Brain microvascular endothelial cell (primary cell): ENCODE measurements at regions not wholly inside any gene's neighbourhood (a gene's known extent, or its start where the extent isn't known, plus 50 kb on each side); places are given as distances from the start of the nearest gene placed in this dataset.
"Not testable (repeated sequence)": the region's sequence is repeated elsewhere in the genome, so short reads cannot be mapped to it uniquely, and the experiment has no call there.

Experiments used
- DNase-seq: peaks from one replicate; pipeline ENCODE4 v3.0.0-alpha.2; 2020
- H3K27ac ChIP-seq: fragments of 250-450 bp; sonication (Bioruptor Pico); 2 replicates; pipeline ENCODE4 v1.5.1; 2020; ENCODE audit warnings: mild to moderate bottlenecking, moderate library complexity
- H3K27me3 ChIP-seq: fragments of 250-450 bp; sonication (Bioruptor Pico); replicated peaks from 2 replicates; pipeline ENCODE4 v1.5.1; 2020; ENCODE audit warnings: mild to moderate bottlenecking
- H3K36me3 ChIP-seq: fragments of 250-450 bp; sonication (Bioruptor Pico); replicated peaks from 2 replicates; pipeline ENCODE4 v1.5.1; 2020; ENCODE audit warnings: mild to moderate bottlenecking
- H3K4me3 ChIP-seq: 2 replicates; pipeline ENCODE4 v1.5.1; 2011; ENCODE audit warnings: low read depth, mild to moderate bottlenecking, control low read depth, low read length, moderate library complexity
- in situ Hi-C: cut with HindIII; loops from 2 replicates; pipeline ENCODE4 v1.10.0; 2017; ENCODE audit warnings: low sequenced_read_pairs, low pct_ligation_motif_present
- TF ChIP-seq, protein P1 (sequence below): IDR thresholded peaks from 2 replicates; pipeline ENCODE4 v1.5.1; 2011; ENCODE audit warnings: low read depth, mild to moderate bottlenecking, moderate library complexity, low read length, control low read depth, inconsistent platforms; ENCODE audit errors: missing control alignments

DNA sequence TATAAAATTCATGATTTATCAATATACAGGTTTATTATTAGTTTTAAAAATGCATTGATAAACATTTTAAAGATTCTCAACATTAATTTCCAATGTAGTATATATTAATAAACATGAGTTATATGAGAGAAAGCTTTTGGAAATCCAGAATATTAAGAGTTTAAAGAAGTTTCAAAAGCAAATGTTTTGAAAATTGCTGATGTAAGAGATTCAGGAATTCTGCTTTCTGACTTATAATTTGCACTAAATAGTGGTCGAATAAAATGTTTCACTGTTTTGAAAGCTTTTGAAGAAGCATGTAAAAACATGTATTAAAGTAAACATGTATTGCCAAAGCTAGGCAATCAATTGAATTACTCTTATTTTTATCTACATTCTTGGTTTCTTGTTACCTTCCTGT lies 151.2 kb upstream of the CXorf51B start:
- no peak overlapping the region for H3K27ac ChIP-seq
- H3K4me3 ChIP-seq, result no peak overlapping the region
- in situ Hi-C loops, result no loop called here
- H3K36me3 ChIP-seq, result no peaks in the 10 kb centered on the region
- TF ChIP-seq, protein P1, sequence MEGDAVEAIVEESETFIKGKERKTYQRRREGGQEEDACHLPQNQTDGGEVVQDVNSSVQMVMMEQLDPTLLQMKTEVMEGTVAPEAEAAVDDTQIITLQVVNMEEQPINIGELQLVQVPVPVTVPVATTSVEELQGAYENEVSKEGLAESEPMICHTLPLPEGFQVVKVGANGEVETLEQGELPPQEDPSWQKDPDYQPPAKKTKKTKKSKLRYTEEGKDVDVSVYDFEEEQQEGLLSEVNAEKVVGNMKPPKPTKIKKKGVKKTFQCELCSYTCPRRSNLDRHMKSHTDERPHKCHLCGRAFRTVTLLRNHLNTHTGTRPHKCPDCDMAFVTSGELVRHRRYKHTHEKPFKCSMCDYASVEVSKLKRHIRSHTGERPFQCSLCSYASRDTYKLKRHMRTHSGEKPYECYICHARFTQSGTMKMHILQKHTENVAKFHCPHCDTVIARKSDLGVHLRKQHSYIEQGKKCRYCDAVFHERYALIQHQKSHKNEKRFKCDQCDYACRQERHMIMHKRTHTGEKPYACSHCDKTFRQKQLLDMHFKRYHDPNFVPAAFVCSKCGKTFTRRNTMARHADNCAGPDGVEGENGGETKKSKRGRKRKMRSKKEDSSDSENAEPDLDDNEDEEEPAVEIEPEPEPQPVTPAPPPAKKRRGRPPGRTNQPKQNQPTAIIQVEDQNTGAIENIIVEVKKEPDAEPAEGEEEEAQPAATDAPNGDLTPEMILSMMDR, result no peak
- DNase-seq, result no peak
- no peaks in the 10 kb centered on the region for H3K27me3 ChIP-seq

DNA sequence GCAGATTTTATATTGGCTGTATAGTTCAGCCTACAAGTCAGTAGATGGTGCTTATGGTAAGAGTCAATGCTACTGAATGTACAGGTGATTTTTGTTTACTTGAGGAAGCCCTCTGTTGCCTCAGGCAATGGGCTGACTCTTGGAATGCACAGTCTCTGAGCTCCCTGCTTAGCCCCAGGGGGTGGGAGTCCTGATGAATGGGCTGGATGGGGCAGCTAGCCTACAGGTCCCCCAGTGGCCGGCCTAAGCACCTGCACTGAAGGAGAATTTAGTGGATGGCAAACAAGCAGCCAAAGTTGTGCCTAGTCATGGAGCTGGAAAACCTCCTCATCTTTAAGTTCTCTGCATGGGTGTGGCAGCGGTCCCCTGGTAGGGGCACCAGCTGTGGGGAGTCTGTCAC lies 101.8 kb upstream of the CXorf51B start:
- TF ChIP-seq, protein P1, result peak; percentile 4
- in situ Hi-C loops, result no loop called here
- DNase-seq, result no peak
- Histone ChIP-seq H3K4me3 (no peak overlapping the region), H3K27me3 (no peaks in the 10 kb centered on the region), H3K36me3 (no peaks in the 10 kb centered on the region), H3K27ac (no peak overlapping the region)

DNA sequence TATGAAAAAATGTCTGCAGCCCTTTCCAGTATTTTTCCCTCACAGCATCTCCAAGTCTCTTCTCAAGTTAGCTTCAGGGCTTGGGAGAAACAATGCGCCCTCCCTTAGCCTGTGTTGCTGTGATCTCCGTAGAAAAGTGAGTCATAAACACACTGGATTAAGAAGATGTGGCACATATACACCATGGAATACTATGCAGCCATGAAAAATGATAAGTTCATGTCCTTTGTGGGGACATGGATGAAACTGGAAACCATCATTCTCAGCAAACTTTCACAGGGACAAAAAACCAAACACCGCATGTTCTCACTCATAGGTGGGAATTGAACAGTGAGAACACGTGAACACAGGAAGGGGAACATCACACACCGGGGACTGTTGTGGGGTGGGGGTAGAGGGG lies 100.7 kb upstream of the CXorf51B start:
- H3K27me3 ChIP-seq, H3K4me3 ChIP-seq, DNase-seq, H3K36me3 ChIP-seq, in situ Hi-C loops, H3K27ac ChIP-seq: not testable (repeated sequence)

DNA sequence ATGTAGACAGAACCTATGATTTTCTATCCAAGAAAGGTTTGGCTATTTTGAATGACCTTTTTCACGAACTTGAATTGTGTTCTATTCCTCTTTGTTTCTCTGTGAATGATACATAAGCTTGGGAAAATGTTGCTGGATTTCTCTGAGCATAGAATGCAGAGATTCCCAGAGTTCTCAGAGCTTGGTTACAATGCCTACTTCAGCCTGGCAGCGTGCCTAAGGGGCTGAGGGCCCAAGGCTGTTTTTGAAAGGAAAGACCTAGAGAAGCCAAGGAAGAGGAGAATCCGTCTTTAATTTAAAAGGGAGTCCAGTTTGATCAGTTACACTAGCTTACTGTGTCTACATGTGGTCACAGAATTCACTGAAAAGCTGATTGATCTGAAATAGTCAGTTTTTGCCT lies 55.3 kb upstream of the CXorf51B start:
- no peaks in the 10 kb centered on the region for H3K27me3 ChIP-seq
- TF ChIP-seq, protein P1, result no peak
- H3K27ac ChIP-seq, result no peak overlapping the region
- H3K36me3 ChIP-seq, result no peaks in the 10 kb centered on the region
- DNase-seq, result no peak
- in situ Hi-C loops, result no loop called here
- H3K4me3 ChIP-seq, result no peak overlapping the region

DNA sequence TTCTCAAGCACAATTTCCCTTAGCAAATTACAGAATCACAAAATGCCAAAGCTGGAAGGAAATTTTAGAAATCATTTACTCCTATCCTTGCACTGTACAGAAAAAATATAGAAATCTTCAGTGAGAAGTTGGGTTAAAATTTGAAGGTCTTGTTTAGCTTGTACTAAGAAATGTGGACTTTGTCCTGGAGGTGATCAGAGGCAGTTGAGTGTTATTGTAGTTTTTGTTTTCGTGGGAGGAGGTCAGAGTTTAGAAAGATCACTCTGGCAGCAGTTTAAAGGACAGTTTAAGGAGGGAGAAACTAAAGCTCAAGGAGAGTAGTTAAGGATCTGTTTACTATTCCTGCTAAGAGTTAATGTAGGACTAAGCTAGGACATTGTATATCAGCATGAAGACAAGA lies 54.4 kb upstream of the CXorf51B start:
- no peak for DNase-seq
- Histone ChIP-seq H3K4me3 (no peak overlapping the region), H3K27me3 (no peaks in the 10 kb centered on the region), H3K27ac (no peak overlapping the region), H3K36me3 (no peaks in the 10 kb centered on the region)
- TF ChIP-seq, protein P1, result no peak
- in situ Hi-C loops, result no loop called here
